GM12878 (cell line): ENCODE measurements at regions not wholly inside any gene's neighbourhood (a gene's known extent, or its start where the extent isn't known, plus 50 kb on each side); places are given as distances from the start of the nearest gene placed in this dataset.

Experiments
- ATAC-seq: fragments of 200-7000 bp; cut with Tn5 transposase; 3 replicates; pipeline ENCODE4 v1.9.1; 2020; ENCODE audit warnings: mild to moderate bottlenecking, moderate library complexity
- BruUV-seq: library from RNA; stranded (reverse); fragments of 400-500 nt; replicated peaks from 2 replicates; lab custom pipeline; 2021; lab: Mats Ljungman, UMichigan
- CTCF ChIA-PET: fragments of 300-600 bp; sonication (Branson Sonifier 250); formaldehyde crosslinking; extraction: SDS; loops from one replicate; lab custom pipeline; 2021; ENCODE audit warnings: inconsistent platforms; lab: Yijun Ruan, JAX
- POLR2A ChIA-PET: fragments of 350-600 bp; formaldehyde crosslinking; extraction: SDS; loops from one replicate; lab custom pipeline; 2021; ENCODE audit warnings: inconsistent platforms; lab: Charles Lee
- RAD21 ChIA-PET: fragments of 300-600 bp; sonication (Branson Sonifier 250); formaldehyde crosslinking; loops from one replicate; lab custom pipeline; 2023; ENCODE audit warnings: antibody characterized with exemption; ENCODE audit not compliant: unreplicated experiment; lab: Charles Lee
- SMC1A ChIA-PET: fragments of 300-600 bp; sonication (Branson Sonifier 250); formaldehyde crosslinking; loops from one replicate; lab custom pipeline; 2023; ENCODE audit not compliant: unreplicated experiment, uncharacterized antibody; lab: Charles Lee
- DNase-seq: peaks from one replicate; pipeline ENCODE4 v3.0.0-alpha.2; 2011; ENCODE audit warnings: low read depth, low spot score
- FAIRE-seq: peaks from 3 replicates; lab custom pipeline; 2011; peaks lifted over from hg19 to GRCh38; lab: Jason Lieb, UNC
- H2AFZ ChIP-seq: 2 replicates; pipeline ENCODE4 v1.6.0; 2011; ENCODE audit warnings: low read depth, low read length, control low read depth; ENCODE audit not compliant: control insufficient read depth
- H3K27ac ChIP-seq: 2 replicates; pipeline ENCODE4 v1.5.1; 2011; ENCODE audit warnings: control low read depth; ENCODE audit not compliant: control insufficient read depth, insufficient read depth
- H3K27me3 ChIP-seq, 2 experiments: replicated peaks in 1 of 2; 2 replicates each; pipeline versions ENCODE4 v1.6.0 to v1.6.1; 2011; ENCODE audit warnings: low read length in 1 of 2; ENCODE audit not compliant: control insufficient read depth in 2 of 2, insufficient read depth in 2 of 2
- H3K36me3 ChIP-seq, 2 experiments: 2 replicates each; pipeline ENCODE4 v1.5.1; 2011; ENCODE audit warnings: low read length in 1 of 2; ENCODE audit not compliant: control insufficient read depth in 2 of 2, insufficient read depth in 2 of 2
- H3K4me1 ChIP-seq: 2 replicates; pipeline ENCODE4 v1.6.1; 2011; ENCODE audit warnings: mild to moderate bottlenecking, low read length, moderate library complexity, mixed read lengths; ENCODE audit not compliant: control insufficient read depth, insufficient read depth
- H3K4me2 ChIP-seq: 2 replicates; pipeline ENCODE4 v1.6.0; 2011; ENCODE audit warnings: control low read depth; ENCODE audit not compliant: control insufficient read depth, insufficient read depth
- H3K4me3 ChIP-seq: fragments of 200-600 bp; sonication (generic); 2 replicates; pipeline ENCODE4 v1.5.1; 2016
- H3K79me2 ChIP-seq: 2 replicates; pipeline ENCODE4 v1.6.0; 2011; ENCODE audit warnings: low read length; ENCODE audit not compliant: control insufficient read depth, insufficient read depth
- H3K9ac ChIP-seq: 2 replicates; pipeline ENCODE4 v1.8.0; 2011; ENCODE audit warnings: low read length, control low read depth, mixed read lengths; ENCODE audit not compliant: control insufficient read depth, insufficient read depth
- H3K9me3 ChIP-seq: replicated peaks from 3 replicates; pipeline ENCODE4 v1.5.1; 2011; ENCODE audit warnings: mild to moderate bottlenecking, low read length; ENCODE audit not compliant: control insufficient read depth, insufficient read depth
- H4K20me1 ChIP-seq: 2 replicates; pipeline ENCODE4 v1.6.0; 2011; ENCODE audit not compliant: control insufficient read depth, insufficient read depth
- EED ChIP-seq: sonication (generic); IDR thresholded peaks from 2 replicates; pipeline ENCODE4 v1.6.1; 2016; ENCODE audit warnings: antibody characterized with exemption, low read depth
- PML ChIP-seq: IDR thresholded peaks from 2 replicates; pipeline ENCODE4 v1.6.1; 2012; ENCODE audit warnings: low read length, inconsistent platforms
- POLR2AphosphoS2 ChIP-seq: IDR thresholded peaks from 2 replicates; pipeline ENCODE4 v1.6.1; 2011; ENCODE audit warnings: low read depth, mild to moderate bottlenecking, low read length, improper control_type of control experiment, moderate library complexity
- RAD21 ChIP-seq: IDR thresholded peaks from 2 replicates; pipeline ENCODE4 v1.6.1; 2011; ENCODE audit warnings: mild to moderate bottlenecking, low read depth, low read length, moderate library complexity; ENCODE audit not compliant: insufficient read depth
- RELB ChIP-seq: fragments of 450-650 bp; IDR thresholded peaks from 2 replicates; pipeline ENCODE4 v1.6.1; 2017; ENCODE audit warnings: low read depth, mild to moderate bottlenecking, moderate library complexity
- SRF ChIP-seq, 2 experiments: IDR thresholded peaks; 2 replicates each; pipeline ENCODE4 v1.6.1; 2011; ENCODE audit warnings: low read depth in 2 of 2, low read length in 2 of 2, mild to moderate bottlenecking in 1 of 2, moderate library complexity in 1 of 2
- STAT3 ChIP-seq: IDR thresholded peaks from 2 replicates; pipeline ENCODE4 v1.6.1; 2011; ENCODE audit warnings: low read depth, low read length, improper control_type of control experiment
- TCF3 ChIP-seq: IDR thresholded peaks from 2 replicates; pipeline ENCODE4 v1.6.1; 2012; ENCODE audit warnings: low read depth, mild to moderate bottlenecking, low read length, borderline replicate concordance; ENCODE audit not compliant: insufficient read depth
- TCF7 ChIP-seq: IDR thresholded peaks from 2 replicates; pipeline ENCODE4 v1.6.1; 2014; ENCODE audit warnings: antibody characterized with exemption, borderline replicate concordance
- WGBS: methylation state at CpG from one replicate; pipeline ENCODE4 v1.1.6; 2016; ENCODE audit warnings: low lambda C conversion rate; ENCODE audit not compliant: insufficient replicate concordance, insufficient coverage; ENCODE audit errors: missing lambda C conversion rate; 5-methylcytosine and 5-hydroxymethylcytosine counted together
- in situ Hi-C: fragments of 300-500 bp; cut with MboI; formaldehyde crosslinking; loops from 9 replicates; pipeline ENCODE4 v1.14.3; 2018; ENCODE audit warnings: mixed read lengths
- intact Hi-C: fragments of 100-400 bp; cut with micrococcal nuclease; formaldehyde crosslinking; loops from one replicate; pipeline ENCODE4 v1.14.2; 2022; ENCODE audit not compliant: unreplicated experiment
- TF ChIP-seq, protein P1 (sequence below): fragments of 450-650 bp; IDR thresholded peaks from 2 replicates; pipeline ENCODE4 v1.6.1; 2016; ENCODE audit warnings: mild to moderate bottlenecking
- TF ChIP-seq, protein P2 (sequence below): IDR thresholded peaks from 2 replicates; pipeline ENCODE4 v1.6.1; 2012; ENCODE audit warnings: mild to moderate bottlenecking, low read depth, low read length

DNA sequence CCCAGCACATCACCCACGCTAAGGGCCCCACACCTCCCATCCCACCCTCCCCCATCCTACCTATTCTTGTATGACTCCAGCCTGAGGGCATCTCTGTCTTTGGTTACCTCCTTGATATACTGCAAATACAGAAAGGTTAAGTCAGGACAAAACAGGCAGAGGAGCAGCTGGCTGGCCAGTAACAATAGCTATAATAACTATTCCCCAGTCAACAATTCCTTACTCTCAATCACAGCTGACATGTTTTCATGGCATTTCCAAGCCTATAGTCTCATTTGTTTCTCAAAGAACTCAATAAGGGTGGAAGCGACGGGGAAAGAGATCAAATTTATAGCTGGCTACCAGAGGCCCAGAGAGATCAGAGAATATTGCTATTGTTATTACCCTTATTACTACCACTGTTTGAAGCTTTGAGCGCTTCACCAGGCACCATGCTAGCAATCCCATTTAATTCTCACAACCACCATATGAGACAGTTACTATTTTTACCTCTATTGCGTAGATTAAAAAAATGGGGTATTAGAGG is 93.0 kb upstream of the C2CD4B start:
- ChIA-PET SMC1A (no interaction called here), CTCF (interaction anchor here (0.6 kb wide), 1 partner anchor 45 kb away, joined by 3 read pairs; no protein-coding TSS in a partner anchor), POLR2A (no interaction called here), RAD21 (no interaction called here)
- FAIRE-seq (no peak), DNase-seq (no peak), ATAC-seq (no peak)
- no peaks in the 10 kb centered on the region for H3K27me3 ChIP-seq
- H4K20me1 ChIP-seq: no peaks in the 10 kb centered on the region
- no peak overlapping the region for H3K27ac ChIP-seq
- H3K79me2 ChIP-seq: no peaks in the 10 kb centered on the region
- TF ChIP-seq PML: no peak
- no peak for TF ChIP-seq TCF3
- no peak for TF ChIP-seq SRF (IDR thresholded peaks at IDR 0.05; ENCODE audit: low read depth in 2 of 2, low read length in 2 of 2)
- TF ChIP-seq, protein P1, sequence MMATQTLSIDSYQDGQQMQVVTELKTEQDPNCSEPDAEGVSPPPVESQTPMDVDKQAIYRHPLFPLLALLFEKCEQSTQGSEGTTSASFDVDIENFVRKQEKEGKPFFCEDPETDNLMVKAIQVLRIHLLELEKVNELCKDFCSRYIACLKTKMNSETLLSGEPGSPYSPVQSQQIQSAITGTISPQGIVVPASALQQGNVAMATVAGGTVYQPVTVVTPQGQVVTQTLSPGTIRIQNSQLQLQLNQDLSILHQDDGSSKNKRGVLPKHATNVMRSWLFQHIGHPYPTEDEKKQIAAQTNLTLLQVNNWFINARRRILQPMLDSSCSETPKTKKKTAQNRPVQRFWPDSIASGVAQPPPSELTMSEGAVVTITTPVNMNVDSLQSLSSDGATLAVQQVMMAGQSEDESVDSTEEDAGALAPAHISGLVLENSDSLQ: no peak
- TF ChIP-seq TCF7: no peak
- TF ChIP-seq POLR2AphosphoS2: no peak
- TF ChIP-seq RELB: no peak
- TF ChIP-seq EED: no peak
- TF ChIP-seq RAD21: no peak
- no peak for TF ChIP-seq STAT3
- TF ChIP-seq, protein P2, sequence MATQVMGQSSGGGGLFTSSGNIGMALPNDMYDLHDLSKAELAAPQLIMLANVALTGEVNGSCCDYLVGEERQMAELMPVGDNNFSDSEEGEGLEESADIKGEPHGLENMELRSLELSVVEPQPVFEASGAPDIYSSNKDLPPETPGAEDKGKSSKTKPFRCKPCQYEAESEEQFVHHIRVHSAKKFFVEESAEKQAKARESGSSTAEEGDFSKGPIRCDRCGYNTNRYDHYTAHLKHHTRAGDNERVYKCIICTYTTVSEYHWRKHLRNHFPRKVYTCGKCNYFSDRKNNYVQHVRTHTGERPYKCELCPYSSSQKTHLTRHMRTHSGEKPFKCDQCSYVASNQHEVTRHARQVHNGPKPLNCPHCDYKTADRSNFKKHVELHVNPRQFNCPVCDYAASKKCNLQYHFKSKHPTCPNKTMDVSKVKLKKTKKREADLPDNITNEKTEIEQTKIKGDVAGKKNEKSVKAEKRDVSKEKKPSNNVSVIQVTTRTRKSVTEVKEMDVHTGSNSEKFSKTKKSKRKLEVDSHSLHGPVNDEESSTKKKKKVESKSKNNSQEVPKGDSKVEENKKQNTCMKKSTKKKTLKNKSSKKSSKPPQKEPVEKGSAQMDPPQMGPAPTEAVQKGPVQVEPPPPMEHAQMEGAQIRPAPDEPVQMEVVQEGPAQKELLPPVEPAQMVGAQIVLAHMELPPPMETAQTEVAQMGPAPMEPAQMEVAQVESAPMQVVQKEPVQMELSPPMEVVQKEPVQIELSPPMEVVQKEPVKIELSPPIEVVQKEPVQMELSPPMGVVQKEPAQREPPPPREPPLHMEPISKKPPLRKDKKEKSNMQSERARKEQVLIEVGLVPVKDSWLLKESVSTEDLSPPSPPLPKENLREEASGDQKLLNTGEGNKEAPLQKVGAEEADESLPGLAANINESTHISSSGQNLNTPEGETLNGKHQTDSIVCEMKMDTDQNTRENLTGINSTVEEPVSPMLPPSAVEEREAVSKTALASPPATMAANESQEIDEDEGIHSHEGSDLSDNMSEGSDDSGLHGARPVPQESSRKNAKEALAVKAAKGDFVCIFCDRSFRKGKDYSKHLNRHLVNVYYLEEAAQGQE: no peak
- WGBS: 54% methylated on average over 5 of the region's 5 CpGs
- no TSS peak for BruUV-seq
- H2AFZ ChIP-seq: no peak overlapping the region
- H3K4me2 ChIP-seq: no peak overlapping the region
- H3K9ac ChIP-seq: no peak overlapping the region
- intact Hi-C loops (no loop called here), in situ Hi-C loops (no loop called here)
- no peaks in the 10 kb centered on the region for H3K4me1 ChIP-seq
- no peaks in the 10 kb centered on the region for H3K36me3 ChIP-seq
- H3K4me3 ChIP-seq: no peak overlapping the region
- H3K9me3 ChIP-seq: peaks cover 7% of the 10 kb centered on the region
